ENCODE measurements at regions not wholly inside any gene's neighbourhood (a gene's known extent, or its start where the extent isn't known, plus 50 kb on each side); places are given as distances from the start of the nearest gene placed in this dataset.

DNA sequence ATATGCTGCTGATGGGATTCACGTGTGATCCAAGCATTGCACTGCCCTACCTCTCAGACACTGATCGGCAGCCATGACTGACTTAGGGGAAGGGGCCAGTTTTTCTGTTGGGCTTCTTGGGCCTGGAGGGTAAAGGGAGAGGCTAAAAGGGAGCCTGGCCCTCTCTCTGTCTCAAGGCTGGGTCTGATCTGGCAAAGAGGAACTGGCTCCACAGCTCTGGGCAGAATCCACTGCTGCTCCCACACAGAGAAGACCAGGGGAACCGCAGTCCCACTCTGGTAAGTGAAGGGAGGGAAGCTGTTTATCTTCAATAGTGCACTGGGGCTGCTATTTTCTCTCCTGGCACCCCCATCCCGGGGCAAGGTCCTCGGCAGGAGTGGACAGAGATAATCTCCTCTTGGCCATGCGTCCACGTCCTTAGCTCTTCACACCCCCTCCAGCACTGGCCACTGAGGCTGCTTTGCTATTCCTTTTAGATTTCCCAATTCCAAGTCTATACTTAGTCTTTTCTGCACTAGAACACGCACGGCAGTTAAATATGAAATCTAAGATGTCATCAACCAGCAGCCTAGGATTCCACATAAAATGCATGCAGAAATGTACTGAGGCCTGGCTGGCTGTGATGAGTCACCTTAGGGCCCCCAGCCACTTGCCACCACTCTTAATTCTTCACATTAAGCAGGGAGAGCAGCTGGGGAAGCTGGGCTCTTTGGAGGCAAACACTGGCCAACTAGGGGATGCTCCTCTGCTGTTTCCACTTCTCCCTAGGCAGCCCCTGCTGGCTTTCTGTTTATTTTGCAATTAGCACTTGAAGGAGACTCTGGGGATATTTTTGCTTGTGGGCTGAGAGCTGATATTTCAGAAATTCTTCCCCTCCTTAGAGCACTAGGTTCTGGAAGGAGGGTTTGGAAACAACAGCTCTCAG, 87.8 kb upstream of the ARMC2 start:
- Histone ChIP-seq H3K4me3 (no peak overlapping the region), H3K36me3 (no peaks in the 10 kb centered on the region), H3K4me1 (peaks cover 5% of the 10 kb centered on the region), H3K27ac (no peak overlapping the region), H3K9me3 (no peaks in the 10 kb centered on the region), H3K27me3 (no peaks in the 10 kb centered on the region)
- TF ChIP-seq, protein P1, sequence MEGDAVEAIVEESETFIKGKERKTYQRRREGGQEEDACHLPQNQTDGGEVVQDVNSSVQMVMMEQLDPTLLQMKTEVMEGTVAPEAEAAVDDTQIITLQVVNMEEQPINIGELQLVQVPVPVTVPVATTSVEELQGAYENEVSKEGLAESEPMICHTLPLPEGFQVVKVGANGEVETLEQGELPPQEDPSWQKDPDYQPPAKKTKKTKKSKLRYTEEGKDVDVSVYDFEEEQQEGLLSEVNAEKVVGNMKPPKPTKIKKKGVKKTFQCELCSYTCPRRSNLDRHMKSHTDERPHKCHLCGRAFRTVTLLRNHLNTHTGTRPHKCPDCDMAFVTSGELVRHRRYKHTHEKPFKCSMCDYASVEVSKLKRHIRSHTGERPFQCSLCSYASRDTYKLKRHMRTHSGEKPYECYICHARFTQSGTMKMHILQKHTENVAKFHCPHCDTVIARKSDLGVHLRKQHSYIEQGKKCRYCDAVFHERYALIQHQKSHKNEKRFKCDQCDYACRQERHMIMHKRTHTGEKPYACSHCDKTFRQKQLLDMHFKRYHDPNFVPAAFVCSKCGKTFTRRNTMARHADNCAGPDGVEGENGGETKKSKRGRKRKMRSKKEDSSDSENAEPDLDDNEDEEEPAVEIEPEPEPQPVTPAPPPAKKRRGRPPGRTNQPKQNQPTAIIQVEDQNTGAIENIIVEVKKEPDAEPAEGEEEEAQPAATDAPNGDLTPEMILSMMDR (IDR thresholded peaks at IDR 0.05), result no peak
- TF ChIP-seq POLR2A (IDR thresholded peaks at IDR 0.05) (no peak), POLR2AphosphoS5 (IDR thresholded peaks at IDR 0.05; ENCODE audit: insufficient read depth in 1 of 2, low read depth in 1 of 2) (no peak)
- intact Hi-C loops (cut with DNase I), result no loop called here
- DNase-seq (ENCODE audit: extremely low spot score in 2 of 2), result peak; percentile 79 to 89

DNA sequence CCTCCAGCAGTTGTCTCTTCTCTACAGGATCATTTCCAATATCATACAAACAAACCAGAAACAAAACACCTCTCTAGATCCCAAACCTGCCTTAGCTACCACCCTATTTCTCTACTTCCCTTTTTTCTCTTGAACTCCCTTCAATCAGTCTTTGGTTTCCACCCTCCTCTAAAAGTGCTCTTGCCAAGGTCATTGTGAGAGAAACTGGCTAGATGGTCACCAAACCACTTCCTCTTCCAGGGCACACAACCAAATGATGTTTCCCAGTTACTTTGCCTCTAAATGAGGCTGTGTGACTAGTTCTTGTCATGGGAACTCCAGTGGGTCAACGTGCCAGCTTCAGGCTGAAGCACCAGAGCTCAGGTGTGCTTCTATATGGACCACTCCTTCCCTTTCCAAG, 85.8 kb upstream of the ARMC2 start:
- intact Hi-C loops (cut with DNase I), result no loop called here
- Histone ChIP-seq H3K36me3 (no peaks in the 10 kb centered on the region), H3K4me1 (no peaks in the 10 kb centered on the region), H3K27ac (no peak overlapping the region), H3K27me3 (no peaks in the 10 kb centered on the region), H3K4me3 (no peak overlapping the region), H3K9me3 (no peaks in the 10 kb centered on the region)
- TF ChIP-seq, protein P1 (IDR thresholded peaks at IDR 0.05), result no peak
- TF ChIP-seq POLR2A (IDR thresholded peaks at IDR 0.05) (no peak), POLR2AphosphoS5 (IDR thresholded peaks at IDR 0.05; ENCODE audit: insufficient read depth in 1 of 2, low read depth in 1 of 2) (no peak)
- peak in 1 of 2 donors; percentile 10 for DNase-seq (ENCODE audit: extremely low spot score in 2 of 2)

DNA sequence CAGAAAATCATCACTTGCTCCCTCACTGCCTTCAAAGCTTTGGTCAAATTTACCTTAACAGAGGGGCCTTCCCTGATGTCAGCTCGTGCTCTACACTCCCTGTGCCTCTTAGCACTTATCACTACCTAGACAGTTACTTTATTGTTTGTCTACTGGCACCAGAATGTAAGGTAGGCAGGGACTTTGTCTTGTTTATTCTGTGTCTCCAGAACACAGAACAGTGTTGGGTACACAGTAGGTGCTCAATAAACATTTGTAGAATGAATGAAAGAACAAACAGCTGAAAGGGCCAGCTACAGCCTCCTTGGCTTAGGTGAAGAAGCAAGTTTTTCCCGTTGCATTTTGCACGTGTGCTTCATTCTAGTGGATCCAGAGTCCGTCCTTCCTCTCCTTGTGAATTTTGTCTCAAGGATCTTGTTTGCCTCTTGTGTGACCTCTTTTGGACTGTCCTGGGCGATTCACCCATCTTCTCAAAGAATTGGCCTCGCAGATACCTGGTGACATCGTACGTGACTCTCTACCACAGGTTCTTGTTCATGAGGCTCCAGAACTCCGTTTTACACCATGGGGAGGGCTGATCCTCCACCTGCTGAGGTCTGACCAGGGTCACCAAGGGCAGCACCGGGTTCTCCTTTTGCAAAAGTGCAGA, 84.2 kb upstream of the ARMC2 start:
- H3K27me3 ChIP-seq, result no peaks in the 10 kb centered on the region

DNA sequence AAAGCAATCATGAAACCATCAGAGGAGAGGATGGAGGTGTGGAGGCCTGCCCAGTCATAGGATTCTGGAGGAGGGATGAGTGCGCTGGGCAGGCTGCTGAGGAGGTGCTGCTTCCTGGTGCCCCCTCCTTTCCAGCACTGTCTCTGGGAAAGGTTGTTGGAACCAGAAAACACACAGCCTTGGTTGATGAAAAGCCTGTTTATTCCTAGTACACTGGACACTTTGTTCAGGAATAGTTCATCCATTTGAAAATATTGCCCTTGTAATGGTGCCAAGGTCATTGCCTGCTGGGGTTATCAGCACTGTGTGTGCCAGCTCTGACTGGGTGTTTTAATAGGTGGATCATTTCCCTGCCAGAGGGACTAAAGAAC, 83.7 kb upstream of the ARMC2 start:
- no peaks in the 10 kb centered on the region for H3K9me3 ChIP-seq
- intact Hi-C loops (cut with DNase I), result no loop called here
- H3K27me3 ChIP-seq, result no peaks in the 10 kb centered on the region
- H3K36me3 ChIP-seq, result no peaks in the 10 kb centered on the region
- no peaks in the 10 kb centered on the region for H3K4me1 ChIP-seq
- TF ChIP-seq POLR2A (IDR thresholded peaks at IDR 0.05) (no peak), POLR2AphosphoS5 (IDR thresholded peaks at IDR 0.05; ENCODE audit: insufficient read depth in 1 of 2, low read depth in 1 of 2) (no peak)
- TF ChIP-seq, protein P1 (IDR thresholded peaks at IDR 0.05), result no peak
- H3K27ac ChIP-seq, result no peak overlapping the region
- no peak overlapping the region for H3K4me3 ChIP-seq
- peak in 1 of 2 donors; percentile 52 for DNase-seq (ENCODE audit: extremely low spot score in 2 of 2)

More for the DNA sequence above, 84.2 kb upstream of the ARMC2 start:
- no peak for TF ChIP-seq POLR2A (IDR thresholded peaks at IDR 0.05)
- no peak for TF ChIP-seq POLR2AphosphoS5 (IDR thresholded peaks at IDR 0.05; ENCODE audit: insufficient read depth in 1 of 2, low read depth in 1 of 2)
- TF ChIP-seq, protein P1 (IDR thresholded peaks at IDR 0.05), result no peak
- Histone ChIP-seq H3K4me1 (no peaks in the 10 kb centered on the region), H3K4me3 (no peak overlapping the region), H3K36me3 (no peaks in the 10 kb centered on the region), H3K27ac (no peak overlapping the region), H3K9me3 (no peaks in the 10 kb centered on the region)
- peak; percentile 9 to 54 for DNase-seq (ENCODE audit: extremely low spot score in 2 of 2)
- intact Hi-C loops (cut with DNase I), result no loop called here

DNA sequence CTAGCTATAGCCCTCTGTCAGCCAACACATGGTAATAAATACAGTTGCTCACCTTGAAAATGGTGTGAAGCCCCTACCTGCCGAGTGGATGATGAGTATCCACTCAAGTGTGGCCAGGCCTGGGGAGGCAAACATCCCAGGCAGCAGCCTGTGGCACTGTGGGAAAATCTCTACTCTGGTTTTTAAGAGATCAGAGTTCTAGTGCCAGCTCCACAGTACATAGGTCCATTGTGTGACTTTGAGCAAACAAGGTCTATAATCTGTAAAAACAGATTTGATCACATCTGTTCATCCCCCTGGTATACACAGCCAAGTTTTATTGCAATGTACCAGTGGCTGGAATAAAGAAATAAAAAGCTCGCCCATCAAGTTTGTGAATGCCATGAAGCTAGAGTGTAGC, 82.7 kb upstream of the ARMC2 start:
- Histone ChIP-seq H3K4me1 (no peaks in the 10 kb centered on the region), H3K9me3 (no peaks in the 10 kb centered on the region), H3K4me3 (no peak overlapping the region), H3K27ac (no peak overlapping the region), H3K36me3 (no peaks in the 10 kb centered on the region), H3K27me3 (no peaks in the 10 kb centered on the region)
- intact Hi-C loops (cut with DNase I), result no loop called here
- no peak for DNase-seq (ENCODE audit: extremely low spot score in 2 of 2)
- TF ChIP-seq POLR2AphosphoS5 (IDR thresholded peaks at IDR 0.05; ENCODE audit: insufficient read depth in 1 of 2, low read depth in 1 of 2) (no peak), POLR2A (IDR thresholded peaks at IDR 0.05) (no peak)
- TF ChIP-seq, protein P1 (IDR thresholded peaks at IDR 0.05), result no peak

Data from vagina (tissue), 2 donors.